ENCODE measurements at regions not wholly inside any gene's neighbourhood (a gene's known extent, or its start where the extent isn't known, plus 50 kb on each side); places are given as distances from the start of the nearest gene placed in this dataset.

DNA sequence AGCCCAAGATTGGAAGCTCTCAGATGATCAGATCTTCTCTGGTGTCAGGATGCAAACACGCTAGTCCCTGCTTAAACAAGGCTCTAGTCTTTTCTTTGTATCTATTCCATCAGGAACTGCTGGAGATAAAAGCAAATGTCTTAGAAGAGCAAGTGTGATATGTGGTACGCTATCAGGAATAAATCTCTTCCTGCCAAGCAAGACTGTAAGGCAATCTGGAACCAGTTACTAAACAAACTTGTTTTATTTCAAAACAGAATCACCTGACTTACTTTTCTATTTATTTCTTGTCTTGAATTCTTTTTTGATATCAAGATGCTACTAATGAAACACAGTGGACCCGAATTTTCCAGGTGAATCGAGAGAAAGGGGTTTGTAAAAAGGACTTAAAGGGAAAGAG, 139.9 kb upstream of the ZNF644 start:
- TF ChIP-seq, protein P1, sequence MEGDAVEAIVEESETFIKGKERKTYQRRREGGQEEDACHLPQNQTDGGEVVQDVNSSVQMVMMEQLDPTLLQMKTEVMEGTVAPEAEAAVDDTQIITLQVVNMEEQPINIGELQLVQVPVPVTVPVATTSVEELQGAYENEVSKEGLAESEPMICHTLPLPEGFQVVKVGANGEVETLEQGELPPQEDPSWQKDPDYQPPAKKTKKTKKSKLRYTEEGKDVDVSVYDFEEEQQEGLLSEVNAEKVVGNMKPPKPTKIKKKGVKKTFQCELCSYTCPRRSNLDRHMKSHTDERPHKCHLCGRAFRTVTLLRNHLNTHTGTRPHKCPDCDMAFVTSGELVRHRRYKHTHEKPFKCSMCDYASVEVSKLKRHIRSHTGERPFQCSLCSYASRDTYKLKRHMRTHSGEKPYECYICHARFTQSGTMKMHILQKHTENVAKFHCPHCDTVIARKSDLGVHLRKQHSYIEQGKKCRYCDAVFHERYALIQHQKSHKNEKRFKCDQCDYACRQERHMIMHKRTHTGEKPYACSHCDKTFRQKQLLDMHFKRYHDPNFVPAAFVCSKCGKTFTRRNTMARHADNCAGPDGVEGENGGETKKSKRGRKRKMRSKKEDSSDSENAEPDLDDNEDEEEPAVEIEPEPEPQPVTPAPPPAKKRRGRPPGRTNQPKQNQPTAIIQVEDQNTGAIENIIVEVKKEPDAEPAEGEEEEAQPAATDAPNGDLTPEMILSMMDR (IDR thresholded peaks at IDR 0.05): no peak
- TF ChIP-seq POLR2A (IDR thresholded peaks at IDR 0.05) (no peak), POLR2AphosphoS5 (IDR thresholded peaks at IDR 0.05) (no peak), EP300 (IDR thresholded peaks at IDR 0.05) (no peak)

All from gastroesophageal sphincter (tissue), 3 donors.